GM12875 (cell line): ENCODE measurements at regions not wholly inside any gene's neighbourhood (a gene's known extent, or its start where the extent isn't known, plus 50 kb on each side); places are given as distances from the start of the nearest gene placed in this dataset.
"Not testable (repeated sequence)": the region's sequence is repeated elsewhere in the genome, so short reads cannot be mapped to it uniquely, and the experiment has no call there.

Experiments used
- H3K4me3 ChIP-seq: one replicate; pipeline ENCODE4 v1.5.1; 2011; ENCODE audit warnings: low read depth, low read length, control low read depth
- CTCF ChIP-seq: IDR thresholded peaks from 2 replicates; pipeline ENCODE4 v1.5.1; 2011; ENCODE audit warnings: low read depth, mild to moderate bottlenecking, control low read depth, inconsistent platforms, low read length, moderate library complexity, borderline replicate concordance; ENCODE audit not compliant: insufficient read depth

- no peak for TF ChIP-seq CTCF
- no peak overlapping the region for H3K4me3 ChIP-seq
Observed at GRCh38 chr9:120310035-120310434, 269.9 kb downstream of the CDK5RAP2 start.

- TF ChIP-seq CTCF = no peak
- H3K4me3 ChIP-seq = no peak overlapping the region
Observed at GRCh38 chr9:120308495-120308894, 271.5 kb downstream of the CDK5RAP2 start.

- no peak overlapping the region for H3K4me3 ChIP-seq
- no peak for TF ChIP-seq CTCF
Observed at GRCh38 chr9:120307599-120307998, 272.4 kb downstream of the CDK5RAP2 start.

- no peak for TF ChIP-seq CTCF
Observed at GRCh38 chr9:120306561-120306960, 273.4 kb downstream of the CDK5RAP2 start.

GRCh38 chr9:120306088-120306487, 273.9 kb downstream of the CDK5RAP2 start:
- TF ChIP-seq CTCF = no peak
- no peak overlapping the region for H3K4me3 ChIP-seq

More at GRCh38 chr9:120306561-120306960, 273.4 kb downstream of the CDK5RAP2 start:
- H3K4me3 ChIP-seq = no peak overlapping the region

GRCh38 chr9:120304896-120305295, 275.1 kb downstream of the CDK5RAP2 start:
- not testable (repeated sequence) for H3K4me3 ChIP-seq

GRCh38 chr9:120303519-120303918, 276.4 kb downstream of the CDK5RAP2 start:
- no peak overlapping the region for H3K4me3 ChIP-seq
- TF ChIP-seq CTCF = no peak

- TF ChIP-seq CTCF = no peak
- H3K4me3 ChIP-seq = no peak overlapping the region
Observed at GRCh38 chr9:120299785-120300184, 280.2 kb downstream of the CDK5RAP2 start.
